ENCODE measurements at regions not wholly inside any gene's neighbourhood (a gene's known extent, or its start where the extent isn't known, plus 50 kb on each side); places are given as distances from the start of the nearest gene placed in this dataset.
"Not testable (repeated sequence)": the region's sequence is repeated elsewhere in the genome, so short reads cannot be mapped to it uniquely, and the experiment has no call there.

DNA sequence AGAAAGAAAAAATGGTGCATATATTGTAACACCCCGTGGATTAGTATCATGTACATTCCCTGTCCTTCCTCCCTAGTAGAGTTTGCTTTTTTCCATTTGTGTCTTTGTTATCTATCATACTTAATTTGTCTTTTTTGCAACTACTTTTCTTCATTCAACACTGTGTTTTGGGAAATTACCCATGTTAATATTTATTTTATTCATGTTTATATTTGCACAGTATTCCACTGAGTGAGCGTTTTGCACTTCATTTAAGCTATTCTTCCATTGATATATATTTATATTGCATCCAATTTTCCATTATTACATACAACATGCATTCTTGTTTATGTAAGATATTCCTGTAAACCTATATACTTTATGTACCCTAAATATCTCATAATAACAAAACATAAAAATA is 57.6 kb upstream of the FAM171A1 start:
- no peak overlapping the region for H3K4me3 ChIP-seq

DNA sequence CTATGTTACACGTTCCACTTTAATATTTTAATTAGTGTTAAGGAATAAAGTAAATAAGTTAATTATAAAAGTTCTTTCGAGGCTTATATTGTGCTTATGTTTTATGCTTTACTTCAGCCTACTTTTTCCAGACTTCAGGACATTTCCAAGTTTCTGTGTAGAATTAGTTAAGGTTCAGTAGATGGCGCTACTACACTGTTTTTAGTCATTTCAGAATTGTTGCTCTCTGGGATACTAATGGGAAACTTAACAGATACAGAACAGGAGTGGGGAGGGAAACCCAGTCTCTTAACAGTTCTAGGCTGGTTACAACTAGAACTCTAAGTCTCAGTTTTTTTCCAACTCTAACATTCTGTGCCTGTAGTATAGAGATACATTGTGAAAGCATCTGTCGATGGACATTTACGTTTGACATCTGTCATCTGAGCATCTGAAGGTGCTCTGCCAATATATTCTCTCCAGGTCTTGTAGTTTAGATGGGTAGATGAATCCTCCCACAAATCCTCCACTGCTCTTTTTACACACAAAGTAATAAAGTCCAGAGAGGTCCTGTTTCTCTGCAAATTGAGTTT is 56.8 kb upstream of the FAM171A1 start:
- DNase-seq (ENCODE audit: low spot score), result no peak
- TF ChIP-seq, protein P1, sequence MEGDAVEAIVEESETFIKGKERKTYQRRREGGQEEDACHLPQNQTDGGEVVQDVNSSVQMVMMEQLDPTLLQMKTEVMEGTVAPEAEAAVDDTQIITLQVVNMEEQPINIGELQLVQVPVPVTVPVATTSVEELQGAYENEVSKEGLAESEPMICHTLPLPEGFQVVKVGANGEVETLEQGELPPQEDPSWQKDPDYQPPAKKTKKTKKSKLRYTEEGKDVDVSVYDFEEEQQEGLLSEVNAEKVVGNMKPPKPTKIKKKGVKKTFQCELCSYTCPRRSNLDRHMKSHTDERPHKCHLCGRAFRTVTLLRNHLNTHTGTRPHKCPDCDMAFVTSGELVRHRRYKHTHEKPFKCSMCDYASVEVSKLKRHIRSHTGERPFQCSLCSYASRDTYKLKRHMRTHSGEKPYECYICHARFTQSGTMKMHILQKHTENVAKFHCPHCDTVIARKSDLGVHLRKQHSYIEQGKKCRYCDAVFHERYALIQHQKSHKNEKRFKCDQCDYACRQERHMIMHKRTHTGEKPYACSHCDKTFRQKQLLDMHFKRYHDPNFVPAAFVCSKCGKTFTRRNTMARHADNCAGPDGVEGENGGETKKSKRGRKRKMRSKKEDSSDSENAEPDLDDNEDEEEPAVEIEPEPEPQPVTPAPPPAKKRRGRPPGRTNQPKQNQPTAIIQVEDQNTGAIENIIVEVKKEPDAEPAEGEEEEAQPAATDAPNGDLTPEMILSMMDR (IDR thresholded peaks at IDR 0.05), result peak in 1 of 2 donors; percentile 71
- H3K4me1 ChIP-seq, result no peaks in the 10 kb centered on the region
- H3K36me3 ChIP-seq, result no peaks in the 10 kb centered on the region
- H3K27me3 ChIP-seq, result no peaks in the 10 kb centered on the region
- H3K9me3 ChIP-seq, result no peaks in the 10 kb centered on the region
- no peak overlapping the region for H3K4me3 ChIP-seq
- no peak overlapping the region for H3K27ac ChIP-seq

More for the DNA sequence above, 57.6 kb upstream of the FAM171A1 start:
- Histone ChIP-seq H3K36me3 (no peaks in the 10 kb centered on the region), H3K9me3 (no peaks in the 10 kb centered on the region), H3K27me3 (no peaks in the 10 kb centered on the region), H3K27ac (no peak overlapping the region), H3K4me1 (no peaks in the 10 kb centered on the region)
- no peak for DNase-seq (ENCODE audit: low spot score)
- TF ChIP-seq, protein P1 (IDR thresholded peaks at IDR 0.05), result no peak

GRCh38 chr10:15426558-15426957 is 55.5 kb upstream of the FAM171A1 start:
- H3K36me3 ChIP-seq, result no peaks in the 10 kb centered on the region
- DNase-seq (ENCODE audit: low spot score), result no peak
- H3K27me3 ChIP-seq, result no peaks in the 10 kb centered on the region
- H3K27ac ChIP-seq, result no peak overlapping the region
- TF ChIP-seq, protein P1 (IDR thresholded peaks at IDR 0.05), result no peak
- H3K4me3 ChIP-seq, result no peak overlapping the region
- no peaks in the 10 kb centered on the region for H3K9me3 ChIP-seq
- H3K4me1 ChIP-seq, result no peaks in the 10 kb centered on the region

GRCh38 chr10:15426115-15426514 is 55.0 kb upstream of the FAM171A1 start:
- Histone ChIP-seq H3K9me3 (no peaks in the 10 kb centered on the region), H3K4me1 (no peaks in the 10 kb centered on the region), H3K36me3 (no peaks in the 10 kb centered on the region), H3K27me3 (no peaks in the 10 kb centered on the region), H3K4me3 (no peak overlapping the region), H3K27ac (no peak overlapping the region)
- no peak for DNase-seq (ENCODE audit: low spot score)
- TF ChIP-seq, protein P1 (IDR thresholded peaks at IDR 0.05), result no peak

DNA sequence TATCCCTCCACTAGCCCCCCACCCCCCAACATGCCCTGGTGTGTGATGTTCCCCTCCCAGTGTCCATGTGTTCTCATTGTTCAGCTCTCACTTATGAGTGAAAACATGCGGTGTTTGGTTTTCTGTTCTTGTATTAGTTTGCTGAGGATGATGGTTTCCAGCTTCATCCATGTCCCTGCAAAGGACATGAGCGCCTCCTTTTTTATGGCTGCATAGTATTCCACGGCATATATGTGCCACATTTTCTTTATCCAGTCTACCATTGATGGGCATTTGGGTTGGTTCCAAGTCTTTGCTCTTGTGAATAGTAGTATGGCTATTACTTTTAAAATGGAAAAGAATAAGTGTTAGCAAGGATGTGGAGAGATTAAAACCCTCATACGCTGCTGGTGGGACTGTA is 50.8 kb upstream of the FAM171A1 start:
- H3K27me3 ChIP-seq; H3K27ac ChIP-seq; H3K36me3 ChIP-seq; H3K4me1 ChIP-seq; H3K4me3 ChIP-seq; DNase-seq (ENCODE audit: low spot score); H3K9me3 ChIP-seq: not testable (repeated sequence)

Measured in right atrium auricular region (tissue), 2 donors.